H1 (cell line): ENCODE measurements at regions not wholly inside any gene's neighbourhood (a gene's known extent, or its start where the extent isn't known, plus 50 kb on each side); places are given as distances from the start of the nearest gene placed in this dataset.

Experiments
- TF ChIP-seq, protein P1 (sequence below): fragments of 300-600 bp; sonication (generic); IDR thresholded peaks from 2 replicates; pipeline ENCODE4 v1.7.1; 2012; ENCODE audit warnings: low read length, moderate library complexity, mild to moderate bottlenecking, inconsistent platforms; ENCODE audit not compliant: insufficient replicate concordance

DNA sequence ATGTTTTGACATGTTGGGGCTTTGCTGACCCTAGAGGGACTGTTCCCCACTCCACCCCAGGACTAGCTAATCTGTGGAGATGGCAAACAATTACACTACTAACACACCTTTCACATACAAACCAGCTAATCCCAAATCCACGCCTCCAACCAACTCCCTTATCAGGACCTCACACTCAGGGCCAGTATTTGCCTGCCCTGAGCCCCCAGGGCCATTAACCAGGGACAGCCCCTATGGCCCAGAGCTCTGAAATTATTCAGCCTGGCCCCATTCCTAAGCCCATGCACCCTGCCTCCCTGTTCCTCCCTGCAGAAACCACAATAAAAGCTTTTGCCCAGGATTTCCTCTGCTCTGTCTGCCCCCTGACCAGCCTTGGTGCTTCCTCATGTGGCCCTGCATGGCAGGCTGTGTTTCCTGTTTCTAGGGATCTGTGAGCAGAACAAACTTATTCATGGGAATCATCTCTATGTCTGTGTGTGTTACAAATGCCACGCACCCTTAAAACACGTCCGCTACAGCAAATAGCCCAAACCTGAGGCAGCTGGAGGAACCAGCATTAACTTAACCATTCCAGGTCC, 121.2 kb downstream of the PXDC1 start (continued):
- TF ChIP-seq, protein P1, sequence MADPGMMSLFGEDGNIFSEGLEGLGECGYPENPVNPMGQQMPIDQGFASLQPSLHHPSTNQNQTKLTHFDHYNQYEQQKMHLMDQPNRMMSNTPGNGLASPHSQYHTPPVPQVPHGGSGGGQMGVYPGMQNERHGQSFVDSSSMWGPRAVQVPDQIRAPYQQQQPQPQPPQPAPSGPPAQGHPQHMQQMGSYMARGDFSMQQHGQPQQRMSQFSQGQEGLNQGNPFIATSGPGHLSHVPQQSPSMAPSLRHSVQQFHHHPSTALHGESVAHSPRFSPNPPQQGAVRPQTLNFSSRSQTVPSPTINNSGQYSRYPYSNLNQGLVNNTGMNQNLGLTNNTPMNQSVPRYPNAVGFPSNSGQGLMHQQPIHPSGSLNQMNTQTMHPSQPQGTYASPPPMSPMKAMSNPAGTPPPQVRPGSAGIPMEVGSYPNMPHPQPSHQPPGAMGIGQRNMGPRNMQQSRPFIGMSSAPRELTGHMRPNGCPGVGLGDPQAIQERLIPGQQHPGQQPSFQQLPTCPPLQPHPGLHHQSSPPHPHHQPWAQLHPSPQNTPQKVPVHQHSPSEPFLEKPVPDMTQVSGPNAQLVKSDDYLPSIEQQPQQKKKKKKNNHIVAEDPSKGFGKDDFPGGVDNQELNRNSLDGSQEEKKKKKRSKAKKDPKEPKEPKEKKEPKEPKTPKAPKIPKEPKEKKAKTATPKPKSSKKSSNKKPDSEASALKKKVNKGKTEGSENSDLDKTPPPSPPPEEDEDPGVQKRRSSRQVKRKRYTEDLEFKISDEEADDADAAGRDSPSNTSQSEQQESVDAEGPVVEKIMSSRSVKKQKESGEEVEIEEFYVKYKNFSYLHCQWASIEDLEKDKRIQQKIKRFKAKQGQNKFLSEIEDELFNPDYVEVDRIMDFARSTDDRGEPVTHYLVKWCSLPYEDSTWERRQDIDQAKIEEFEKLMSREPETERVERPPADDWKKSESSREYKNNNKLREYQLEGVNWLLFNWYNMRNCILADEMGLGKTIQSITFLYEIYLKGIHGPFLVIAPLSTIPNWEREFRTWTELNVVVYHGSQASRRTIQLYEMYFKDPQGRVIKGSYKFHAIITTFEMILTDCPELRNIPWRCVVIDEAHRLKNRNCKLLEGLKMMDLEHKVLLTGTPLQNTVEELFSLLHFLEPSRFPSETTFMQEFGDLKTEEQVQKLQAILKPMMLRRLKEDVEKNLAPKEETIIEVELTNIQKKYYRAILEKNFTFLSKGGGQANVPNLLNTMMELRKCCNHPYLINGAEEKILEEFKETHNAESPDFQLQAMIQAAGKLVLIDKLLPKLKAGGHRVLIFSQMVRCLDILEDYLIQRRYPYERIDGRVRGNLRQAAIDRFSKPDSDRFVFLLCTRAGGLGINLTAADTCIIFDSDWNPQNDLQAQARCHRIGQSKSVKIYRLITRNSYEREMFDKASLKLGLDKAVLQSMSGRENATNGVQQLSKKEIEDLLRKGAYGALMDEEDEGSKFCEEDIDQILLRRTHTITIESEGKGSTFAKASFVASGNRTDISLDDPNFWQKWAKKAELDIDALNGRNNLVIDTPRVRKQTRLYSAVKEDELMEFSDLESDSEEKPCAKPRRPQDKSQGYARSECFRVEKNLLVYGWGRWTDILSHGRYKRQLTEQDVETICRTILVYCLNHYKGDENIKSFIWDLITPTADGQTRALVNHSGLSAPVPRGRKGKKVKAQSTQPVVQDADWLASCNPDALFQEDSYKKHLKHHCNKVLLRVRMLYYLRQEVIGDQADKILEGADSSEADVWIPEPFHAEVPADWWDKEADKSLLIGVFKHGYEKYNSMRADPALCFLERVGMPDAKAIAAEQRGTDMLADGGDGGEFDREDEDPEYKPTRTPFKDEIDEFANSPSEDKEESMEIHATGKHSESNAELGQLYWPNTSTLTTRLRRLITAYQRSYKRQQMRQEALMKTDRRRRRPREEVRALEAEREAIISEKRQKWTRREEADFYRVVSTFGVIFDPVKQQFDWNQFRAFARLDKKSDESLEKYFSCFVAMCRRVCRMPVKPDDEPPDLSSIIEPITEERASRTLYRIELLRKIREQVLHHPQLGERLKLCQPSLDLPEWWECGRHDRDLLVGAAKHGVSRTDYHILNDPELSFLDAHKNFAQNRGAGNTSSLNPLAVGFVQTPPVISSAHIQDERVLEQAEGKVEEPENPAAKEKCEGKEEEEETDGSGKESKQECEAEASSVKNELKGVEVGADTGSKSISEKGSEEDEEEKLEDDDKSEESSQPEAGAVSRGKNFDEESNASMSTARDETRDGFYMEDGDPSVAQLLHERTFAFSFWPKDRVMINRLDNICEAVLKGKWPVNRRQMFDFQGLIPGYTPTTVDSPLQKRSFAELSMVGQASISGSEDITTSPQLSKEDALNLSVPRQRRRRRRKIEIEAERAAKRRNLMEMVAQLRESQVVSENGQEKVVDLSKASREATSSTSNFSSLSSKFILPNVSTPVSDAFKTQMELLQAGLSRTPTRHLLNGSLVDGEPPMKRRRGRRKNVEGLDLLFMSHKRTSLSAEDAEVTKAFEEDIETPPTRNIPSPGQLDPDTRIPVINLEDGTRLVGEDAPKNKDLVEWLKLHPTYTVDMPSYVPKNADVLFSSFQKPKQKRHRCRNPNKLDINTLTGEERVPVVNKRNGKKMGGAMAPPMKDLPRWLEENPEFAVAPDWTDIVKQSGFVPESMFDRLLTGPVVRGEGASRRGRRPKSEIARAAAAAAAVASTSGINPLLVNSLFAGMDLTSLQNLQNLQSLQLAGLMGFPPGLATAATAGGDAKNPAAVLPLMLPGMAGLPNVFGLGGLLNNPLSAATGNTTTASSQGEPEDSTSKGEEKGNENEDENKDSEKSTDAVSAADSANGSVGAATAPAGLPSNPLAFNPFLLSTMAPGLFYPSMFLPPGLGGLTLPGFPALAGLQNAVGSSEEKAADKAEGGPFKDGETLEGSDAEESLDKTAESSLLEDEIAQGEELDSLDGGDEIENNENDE, result no peak
